Skin of body (tissue), 1 donor: ENCODE measurements at regions not wholly inside any gene's neighbourhood (a gene's known extent, or its start where the extent isn't known, plus 50 kb on each side); places are given as distances from the start of the nearest gene placed in this dataset.

Experiments
- DNase-seq: peaks from one replicate; lab custom pipeline; 2025; lab: John Stamatoyannopoulos, UW

DNA sequence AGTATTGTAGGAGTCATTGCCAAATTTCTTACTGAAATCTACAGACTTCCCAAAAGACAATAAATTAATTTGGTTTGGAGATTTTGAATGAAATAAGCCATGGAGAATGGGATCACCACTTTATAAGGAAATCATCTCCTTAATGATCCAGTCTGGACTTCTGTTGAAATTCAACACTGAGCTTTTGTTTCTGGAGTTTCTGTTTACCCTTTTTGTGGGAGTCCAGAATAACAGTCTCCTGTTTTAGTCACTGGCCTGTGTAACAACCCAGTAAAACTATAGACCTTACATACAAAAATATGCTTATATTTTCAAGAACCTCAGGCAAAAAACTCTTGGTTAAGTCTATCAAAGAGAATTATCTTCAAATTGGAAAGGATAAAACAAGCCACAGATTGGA is 321.7 kb upstream of the PLET1 start:
- no peak for DNase-seq

GRCh38 chr11:112583261-112583893 is 322.7 kb upstream of the PLET1 start:
- no peak for DNase-seq

GRCh38 chr11:112584672-112585071 is 324.0 kb upstream of the PLET1 start:
- DNase-seq = no peak

DNA sequence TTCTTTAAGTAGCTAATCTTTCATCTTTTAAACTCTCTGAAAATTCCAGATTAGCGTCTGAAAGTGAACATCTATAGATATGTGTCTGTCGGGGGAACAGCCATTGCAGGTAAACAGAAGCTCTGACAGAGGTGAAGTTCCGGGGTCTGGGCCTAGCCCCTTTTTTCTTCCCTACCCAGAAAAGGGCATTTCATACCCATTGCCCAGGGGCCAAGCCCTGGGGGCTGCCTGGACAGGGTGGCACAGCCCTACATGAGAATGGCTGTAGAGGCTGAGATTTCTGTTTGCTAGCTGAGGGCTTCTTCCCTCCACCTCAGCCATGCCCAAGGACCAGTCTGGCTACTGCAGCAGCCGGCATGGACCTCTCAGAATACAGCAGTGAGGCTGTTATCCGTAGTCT is 327.0 kb upstream of the PLET1 start:
- DNase-seq = no peak

- peak; percentile 96 for DNase-seq
Observed at GRCh38 chr11:112588252-112588694, 327.6 kb upstream of the PLET1 start.

- DNase-seq = peak; percentile 47
Observed at GRCh38 chr11:112589155-112589554, 328.5 kb upstream of the PLET1 start.

DNA sequence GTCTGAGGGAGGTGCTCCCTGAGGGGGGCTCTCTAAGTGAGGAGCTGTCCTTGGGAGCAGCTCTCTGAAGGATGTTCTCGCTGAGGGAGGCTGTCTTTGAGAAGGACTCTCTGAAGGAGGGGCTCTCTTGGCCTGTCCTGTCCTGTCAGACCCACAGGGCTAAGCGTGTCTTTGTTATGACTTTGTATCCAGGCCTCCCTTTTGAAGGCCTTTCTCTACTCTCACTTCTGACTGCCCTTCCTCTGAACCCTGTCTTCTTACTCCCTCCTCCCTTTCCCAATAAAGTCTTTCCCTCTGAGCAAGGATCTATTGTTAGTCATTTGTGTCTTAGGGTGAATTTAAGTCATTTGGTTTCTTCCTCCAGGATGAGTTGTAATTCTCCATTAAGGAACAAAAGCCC is 330.1 kb upstream of the PLET1 start:
- DNase-seq = no peak

DNA sequence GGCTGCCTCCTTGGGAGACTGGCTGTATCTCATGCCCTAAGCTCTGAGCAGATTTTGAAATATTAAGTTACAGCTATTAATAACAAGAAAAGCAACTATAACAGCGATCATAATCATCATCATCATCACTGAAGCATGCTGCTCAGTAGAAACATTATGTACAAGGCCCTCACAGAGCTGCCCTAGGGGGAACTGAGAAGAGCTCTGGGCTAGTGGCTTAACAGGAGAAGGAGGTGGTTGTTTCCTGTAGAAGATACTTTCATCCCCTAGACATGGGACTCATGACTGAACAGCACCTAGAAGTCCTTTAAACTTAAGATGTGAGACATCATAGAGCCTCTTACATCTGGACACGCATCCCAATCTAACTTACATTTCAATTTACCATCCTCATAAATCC is 332.8 kb upstream of the PLET1 start:
- DNase-seq = no peak

DNA sequence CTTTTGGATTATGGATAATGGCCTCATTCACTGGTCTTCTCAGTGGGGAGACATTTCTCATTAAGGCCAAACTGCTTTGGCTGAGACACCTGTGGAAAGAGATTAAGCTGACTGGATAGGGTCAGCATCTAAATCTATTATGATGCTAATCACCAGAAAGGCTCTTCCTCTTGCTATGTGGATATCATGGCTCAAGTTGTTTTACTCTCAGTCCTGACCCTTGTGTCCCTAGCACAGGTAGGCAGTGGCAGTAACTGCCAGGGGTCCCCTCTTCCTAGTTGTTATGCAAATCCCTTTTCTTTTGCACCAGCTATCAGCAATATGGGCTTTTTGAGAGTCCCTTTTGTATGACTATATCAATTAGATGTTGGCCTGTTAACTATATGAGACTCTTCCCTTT is 335.7 kb upstream of the PLET1 start:
- no peak for DNase-seq

GRCh38 chr11:112597286-112597790 is 336.7 kb upstream of the PLET1 start:
- no peak for DNase-seq

GRCh38 chr11:112599265-112599664 is 338.6 kb upstream of the PLET1 start:
- DNase-seq = no peak

- no peak for DNase-seq
Observed at GRCh38 chr11:112599856-112600533, 339.3 kb upstream of the PLET1 start.

DNA sequence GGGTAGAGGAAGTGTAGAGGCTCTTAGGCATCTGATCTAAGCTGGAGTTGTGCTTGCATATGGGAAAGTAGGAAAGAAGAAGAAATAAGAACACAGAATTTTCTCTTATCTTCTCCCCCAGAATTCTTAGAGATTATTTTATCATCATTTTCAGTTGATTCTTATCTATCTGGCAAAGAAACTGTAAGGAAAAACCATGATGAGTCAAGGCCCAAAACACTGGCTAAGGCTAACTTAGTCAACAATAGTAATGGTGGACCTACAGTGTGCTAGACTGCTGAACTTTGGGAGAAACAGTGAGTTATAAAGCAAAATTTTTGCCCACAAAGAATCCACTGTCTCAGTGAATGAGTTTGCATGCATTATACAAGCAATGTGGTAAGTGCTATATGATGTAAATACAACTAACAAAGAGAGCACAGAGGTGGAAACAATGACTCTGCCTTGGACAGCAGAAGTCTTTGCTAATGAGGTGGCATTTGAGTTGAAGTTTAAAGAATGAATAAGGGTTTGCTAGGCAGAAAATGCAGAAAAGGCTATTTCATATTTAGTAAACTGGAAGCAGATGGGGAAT is 344.5 kb upstream of the PLET1 start:
- no peak for DNase-seq

- no peak for DNase-seq
Observed at GRCh38 chr11:112606656-112607055, 346.0 kb upstream of the PLET1 start.

DNA sequence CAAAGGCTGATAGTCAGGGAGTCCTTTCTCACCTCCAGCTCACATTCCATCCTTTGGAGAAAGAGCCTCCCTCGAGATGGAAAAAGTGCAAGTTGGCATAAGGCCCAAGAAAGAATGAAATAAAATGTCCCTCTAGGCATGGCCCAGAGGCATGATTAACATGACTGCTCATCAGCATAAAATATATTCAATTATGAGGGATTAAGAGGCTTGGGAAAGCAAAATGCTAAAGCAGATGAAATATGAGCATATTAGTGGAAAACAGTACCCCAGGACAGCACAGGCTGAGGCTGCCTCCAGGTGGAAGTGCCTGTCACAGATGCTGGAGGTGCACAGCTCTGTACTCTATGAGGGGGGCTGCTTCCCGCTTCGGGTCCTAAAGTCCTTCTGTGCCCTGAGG is 347.8 kb upstream of the PLET1 start:
- no peak for DNase-seq

DNA sequence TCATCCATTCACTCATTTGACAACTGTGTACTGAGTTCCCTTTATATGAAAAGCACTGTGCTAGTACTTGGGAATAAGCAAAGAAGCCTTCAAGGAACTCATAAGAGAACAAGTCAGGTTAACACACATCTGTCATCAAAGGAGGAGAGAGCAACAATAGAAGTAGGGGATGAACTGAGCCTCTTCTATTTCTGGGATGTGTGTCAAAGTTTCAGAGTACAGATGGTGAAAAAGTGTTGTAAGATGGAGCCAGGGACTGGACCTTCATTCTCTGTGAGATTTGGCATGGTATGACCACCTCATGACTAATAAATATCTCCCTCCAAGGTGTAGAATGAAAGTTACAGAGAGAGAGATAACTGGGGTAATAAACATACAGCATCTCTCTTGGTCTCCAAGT is 349.8 kb upstream of the PLET1 start:
- no peak for DNase-seq

- DNase-seq = peak; percentile 11
Observed at GRCh38 chr11:112610996-112611750, 350.0 kb upstream of the NCAM1 start.

- no peak for DNase-seq
Observed at GRCh38 chr11:112611771-112612170, 349.4 kb upstream of the NCAM1 start.

GRCh38 chr11:112612250-112612849 is 348.9 kb upstream of the NCAM1 start:
- no peak for DNase-seq

- peak; percentile 29 for DNase-seq
Observed at GRCh38 chr11:112613051-112613972, 347.9 kb upstream of the NCAM1 start.

- DNase-seq = no peak
Observed at GRCh38 chr11:112614605-112615004, 346.6 kb upstream of the NCAM1 start.
